Caco-2 (cell line): ENCODE measurements at regions not wholly inside any gene's neighbourhood (a gene's known extent, or its start where the extent isn't known, plus 50 kb on each side); places are given as distances from the start of the nearest gene placed in this dataset.

Experiments
- BruUV-seq: library from RNA; stranded (reverse); fragments of 400-500 nt; replicated peaks from 2 replicates; lab custom pipeline; 2021; lab: Mats Ljungman, UMichigan
- CTCF ChIA-PET: fragments of 300-600 bp; sonication (Branson Sonifier 250); formaldehyde crosslinking; loops from one replicate; lab custom pipeline; 2022; ENCODE audit warnings: antibody characterized with exemption; lab: Charles Lee
- POLR2A ChIA-PET: fragments of 300-600 bp; sonication (Branson Sonifier 250); formaldehyde crosslinking; loops from one replicate; lab custom pipeline; 2022; ENCODE audit warnings: antibody characterized with exemption; lab: Charles Lee
- DNase-seq, 2 experiments: peaks; one replicate each; pipeline versions ENCODE4 v3.0.0 to v3.0.0-alpha.2; 2020 to 2022
- H3K27me3 ChIP-seq: replicated peaks from 2 replicates; pipeline ENCODE4 v1.6.0; 2011; ENCODE audit warnings: low read length; ENCODE audit not compliant: control insufficient read depth, insufficient read depth
- H3K36me3 ChIP-seq: 2 replicates; pipeline ENCODE4 v1.5.1; 2011; ENCODE audit warnings: low read length; ENCODE audit not compliant: control insufficient read depth, insufficient read depth
- H3K4me1 ChIP-seq: fragments of 250-450 bp; sonication (Bioruptor Pico); 2 replicates; pipeline ENCODE4 v1.5.1; 2020; ENCODE audit warnings: mild to moderate bottlenecking
- H3K4me3 ChIP-seq: 2 replicates; pipeline ENCODE4 v1.5.1; 2011; ENCODE audit warnings: low read depth, mild to moderate bottlenecking, control low read depth, low read length
- H3K9me3 ChIP-seq: fragments of 250-450 bp; sonication (Bioruptor Pico); 2 replicates; pipeline ENCODE4 v1.5.1; 2020; ENCODE audit warnings: mild to moderate bottlenecking, moderate library complexity
- H3K27ac Mint-ChIP-seq: one replicate; pipeline ENCODE4 v1.8.0; 2022; ENCODE audit warnings: mixed read lengths; ENCODE audit not compliant: unreplicated experiment
- H3K27me3 Mint-ChIP-seq: one replicate; pipeline ENCODE4 v1.8.0; 2022; ENCODE audit warnings: mixed read lengths; ENCODE audit not compliant: insufficient read depth, unreplicated experiment
- H3K36me3 Mint-ChIP-seq: one replicate; pipeline ENCODE4 v1.8.0; 2022; ENCODE audit warnings: mild to moderate bottlenecking, mixed read lengths; ENCODE audit not compliant: insufficient read depth, unreplicated experiment
- H3K4me1 Mint-ChIP-seq: one replicate; pipeline ENCODE4 v1.8.0; 2022; ENCODE audit warnings: low read depth, mixed read lengths; ENCODE audit not compliant: unreplicated experiment
- H3K4me3 Mint-ChIP-seq: one replicate; pipeline ENCODE4 v1.8.0; 2022; ENCODE audit warnings: mild to moderate bottlenecking, moderate library complexity, mixed read lengths; ENCODE audit not compliant: unreplicated experiment
- H3K9me3 Mint-ChIP-seq: one replicate; pipeline ENCODE4 v1.8.0; 2022; ENCODE audit warnings: mixed read lengths; ENCODE audit not compliant: unreplicated experiment
- CTCF ChIP-seq, 2 experiments: fragments of 200-600 bp in 1 of 2; IDR thresholded peaks; 1 replicate in 1 of 2; 2 replicates in 1 of 2; pipeline versions ENCODE4 v1.5.1 to v1.8.0; 2011 to 2022; ENCODE audit warnings: antibody characterized with exemption in 1 of 2, control low read depth in 1 of 2, inconsistent platforms in 1 of 2, low read depth in 1 of 2, low read length in 1 of 2, mild to moderate bottlenecking in 1 of 2, moderate library complexity in 1 of 2; ENCODE audit not compliant: insufficient read depth in 1 of 2, severe bottlenecking in 1 of 2, unreplicated experiment in 1 of 2
- intact Hi-C: fragments of 100-400 bp; cut with micrococcal nuclease; formaldehyde crosslinking; loops from one replicate; pipeline ENCODE4 v1.10.0; 2022; ENCODE audit not compliant: unreplicated experiment

- Histone ChIP-seq H3K4me1 (no peaks in the 10 kb centered on the region), H3K4me3 (no peak overlapping the region), H3K27me3 (no peaks in the 10 kb centered on the region), H3K36me3 (no peaks in the 10 kb centered on the region), H3K9me3 (peaks cover 6% of the 10 kb centered on the region)
- H3K4me3 Mint-ChIP-seq: no peak overlapping the region
- no TSS peak for BruUV-seq
- DNase-seq: no peak
- no peak overlapping the region for H3K27ac Mint-ChIP-seq
- H3K27me3 Mint-ChIP-seq: no peaks in the 10 kb centered on the region
- intact Hi-C loops: no loop called here
- no peaks in the 10 kb centered on the region for H3K36me3 Mint-ChIP-seq
- ChIA-PET POLR2A (no interaction called here), CTCF (no interaction called here)
- H3K4me1 Mint-ChIP-seq: no peaks in the 10 kb centered on the region
- peaks cover 50% of the 10 kb centered on the region for H3K9me3 Mint-ChIP-seq
- no peak for TF ChIP-seq CTCF (IDR thresholded peaks at IDR 0.05; ENCODE audit: insufficient read depth in 1 of 2, low read depth in 1 of 2, low read length in 1 of 2, severe bottlenecking in 1 of 2, unreplicated experiment in 1 of 2)
These were observed 364.6 kb downstream of the GJA1 start for GRCh38 chr6:121800047-121800446.

- Histone ChIP-seq H3K4me3 (no peak overlapping the region), H3K27me3 (no peaks in the 10 kb centered on the region), H3K9me3 (peaks cover 2% of the 10 kb centered on the region), H3K4me1 (no peaks in the 10 kb centered on the region), H3K36me3 (no peaks in the 10 kb centered on the region)
- intact Hi-C loops: no loop called here
- H3K9me3 Mint-ChIP-seq: peaks cover 26% of the 10 kb centered on the region
- H3K27ac Mint-ChIP-seq: no peak overlapping the region
- no peak for TF ChIP-seq CTCF (IDR thresholded peaks at IDR 0.05; ENCODE audit: insufficient read depth in 1 of 2, low read depth in 1 of 2, low read length in 1 of 2, severe bottlenecking in 1 of 2, unreplicated experiment in 1 of 2)
- H3K27me3 Mint-ChIP-seq: no peaks in the 10 kb centered on the region
- POLR2A ChIA-PET: no interaction called here
- H3K4me3 Mint-ChIP-seq: no peak overlapping the region
- CTCF ChIA-PET: interaction anchor here (0.6 kb wide), 2 partner anchors 115 to 645 kb away, joined by 3 to 4 read pairs; no protein-coding TSS in a partner anchor
- DNase-seq: no peak
- H3K4me1 Mint-ChIP-seq: no peaks in the 10 kb centered on the region
- no peaks in the 10 kb centered on the region for H3K36me3 Mint-ChIP-seq
- BruUV-seq: no TSS peak
These were observed 370.7 kb downstream of the GJA1 start for GRCh38 chr6:121806116-121806515.

- Histone ChIP-seq H3K36me3 (no peaks in the 10 kb centered on the region), H3K4me3 (no peak overlapping the region), H3K27me3 (no peaks in the 10 kb centered on the region), H3K4me1 (peaks cover 9% of the 10 kb centered on the region), H3K9me3 (no peaks in the 10 kb centered on the region)
- BruUV-seq: no TSS peak
- CTCF ChIA-PET: interaction anchor here (0.5 kb wide), 1 partner anchor 1959 kb away, joined by 4 read pairs; no protein-coding TSS in a partner anchor
- Mint-ChIP-seq H3K4me1 (peaks cover 15% of the 10 kb centered on the region), H3K9me3 (no peaks in the 10 kb centered on the region), H3K27me3 (no peaks in the 10 kb centered on the region), H3K36me3 (no peaks in the 10 kb centered on the region), H3K4me3 (no peak overlapping the region), H3K27ac (no peak overlapping the region)
- POLR2A ChIA-PET: no interaction called here
- intact Hi-C loops: no loop called here
- TF ChIP-seq CTCF (IDR thresholded peaks at IDR 0.05; ENCODE audit: insufficient read depth in 1 of 2, low read depth in 1 of 2, low read length in 1 of 2, severe bottlenecking in 1 of 2, unreplicated experiment in 1 of 2): no peak
- DNase-seq: no peak
These were observed 373.8 kb downstream of the GJA1 start for GRCh38 chr6:121809211-121809610.
